ENCODE measurements at regions not wholly inside any gene's neighbourhood (a gene's known extent, or its start where the extent isn't known, plus 50 kb on each side); places are given as distances from the start of the nearest gene placed in this dataset.
"Not testable (repeated sequence)": the region's sequence is repeated elsewhere in the genome, so short reads cannot be mapped to it uniquely, and the experiment has no call there.

- DNase-seq = no peak
Measured at GRCh38 chr14:106309423-106309822, 783.0 kb downstream of the TMEM121 start.

- DNase-seq = no peak
Measured at GRCh38 chr14:106315436-106315835, 789.1 kb downstream of the TMEM121 start.

GRCh38 chr14:106317593-106317992 is 791.2 kb downstream of the TMEM121 start:
- DNase-seq = no peak

DNA sequence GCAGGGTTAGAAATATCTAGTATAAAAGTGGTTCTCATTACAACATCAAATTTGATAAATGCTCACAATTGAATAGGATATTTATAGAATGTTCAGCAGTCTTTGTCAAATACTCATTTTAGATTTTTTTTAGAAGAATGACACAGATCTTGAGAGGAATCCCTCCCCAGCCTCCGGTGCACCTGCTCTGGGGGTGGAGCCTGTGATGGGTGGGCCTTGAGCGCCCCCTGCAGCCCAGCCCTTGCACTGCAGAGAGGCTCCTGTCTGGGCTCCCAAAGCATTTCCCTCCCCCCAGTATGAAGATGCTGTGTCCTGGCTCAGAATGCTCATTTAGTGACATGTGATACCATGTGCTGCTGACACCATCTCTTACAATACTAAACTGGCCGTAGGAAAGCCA is 792.3 kb downstream of the TMEM121 start:
- no peak for DNase-seq

DNA sequence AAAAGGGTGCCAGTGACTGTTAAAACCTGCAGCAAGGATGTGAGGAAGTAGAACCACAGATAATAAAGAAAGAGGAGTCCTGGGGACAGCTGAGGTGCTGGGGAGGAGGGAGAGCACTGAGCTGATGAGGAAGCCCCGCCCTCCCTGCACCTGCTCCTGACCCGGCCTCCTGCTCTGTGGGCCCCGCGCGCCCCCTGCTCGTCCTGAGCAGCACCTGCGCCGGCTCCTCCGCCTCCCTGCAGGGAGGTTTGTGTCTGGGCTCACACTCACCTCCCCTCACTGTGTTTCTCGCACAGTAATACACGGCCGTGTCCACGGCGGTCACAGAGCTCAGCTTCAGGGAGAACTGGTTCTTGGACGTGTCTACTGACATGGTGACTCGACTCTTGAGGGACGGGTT is 797.6 kb downstream of the TMEM121 start:
- DNase-seq = not testable (repeated sequence)

DNA sequence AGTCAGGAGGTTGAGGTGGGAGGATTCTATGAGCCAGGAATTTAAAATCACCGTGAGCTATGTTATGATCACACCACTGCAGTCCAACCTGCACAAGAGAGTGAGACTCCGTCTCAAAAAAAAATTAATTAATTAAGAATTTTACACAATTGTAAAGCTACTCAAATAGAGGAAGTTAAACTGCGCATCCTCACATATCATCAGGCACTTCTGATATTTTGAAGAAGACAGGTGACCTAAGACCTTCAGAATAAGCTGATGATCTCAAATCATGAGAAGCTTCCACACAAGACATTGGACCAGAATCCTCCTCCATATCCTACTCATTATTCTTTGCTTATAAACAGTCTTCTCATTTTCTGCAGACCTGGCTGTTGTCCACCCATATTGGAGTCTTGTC is 800.9 kb downstream of the TMEM121 start:
- DNase-seq = no peak

DNA sequence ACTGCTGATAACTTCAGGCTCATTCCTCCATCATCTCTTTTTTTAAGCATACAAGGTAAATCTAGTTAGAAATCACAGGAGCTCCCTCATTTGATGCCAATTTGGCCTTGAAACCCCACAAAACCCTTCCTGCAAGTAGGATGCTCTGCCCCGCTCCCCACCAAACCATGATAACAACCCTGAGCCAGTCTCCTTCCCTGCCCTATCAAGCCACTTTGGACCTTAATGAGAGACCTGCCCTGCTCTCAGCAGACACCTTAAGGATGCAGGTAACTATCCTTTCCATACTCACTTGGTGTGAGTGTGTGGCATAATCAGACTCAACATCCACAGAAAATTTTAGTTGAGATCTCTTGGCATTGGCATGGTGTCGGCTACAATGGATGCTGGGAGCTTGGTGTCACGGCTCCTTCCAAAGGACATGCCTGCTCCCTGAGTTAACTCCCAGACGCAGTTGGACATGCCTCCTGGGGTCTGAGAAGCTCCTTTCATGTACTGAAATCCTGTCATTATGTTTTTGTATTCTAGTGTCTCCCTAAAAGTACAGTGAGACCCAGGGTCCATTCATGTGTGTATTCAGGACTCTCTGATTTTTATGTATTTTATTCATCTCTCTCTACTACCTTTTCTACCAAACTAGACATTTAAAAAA is 801.4 kb downstream of the TMEM121 start:
- not testable (repeated sequence) for DNase-seq

GRCh38 chr14:106329243-106329642 is 802.9 kb downstream of the TMEM121 start:
- DNase-seq = not testable (repeated sequence)

DNA sequence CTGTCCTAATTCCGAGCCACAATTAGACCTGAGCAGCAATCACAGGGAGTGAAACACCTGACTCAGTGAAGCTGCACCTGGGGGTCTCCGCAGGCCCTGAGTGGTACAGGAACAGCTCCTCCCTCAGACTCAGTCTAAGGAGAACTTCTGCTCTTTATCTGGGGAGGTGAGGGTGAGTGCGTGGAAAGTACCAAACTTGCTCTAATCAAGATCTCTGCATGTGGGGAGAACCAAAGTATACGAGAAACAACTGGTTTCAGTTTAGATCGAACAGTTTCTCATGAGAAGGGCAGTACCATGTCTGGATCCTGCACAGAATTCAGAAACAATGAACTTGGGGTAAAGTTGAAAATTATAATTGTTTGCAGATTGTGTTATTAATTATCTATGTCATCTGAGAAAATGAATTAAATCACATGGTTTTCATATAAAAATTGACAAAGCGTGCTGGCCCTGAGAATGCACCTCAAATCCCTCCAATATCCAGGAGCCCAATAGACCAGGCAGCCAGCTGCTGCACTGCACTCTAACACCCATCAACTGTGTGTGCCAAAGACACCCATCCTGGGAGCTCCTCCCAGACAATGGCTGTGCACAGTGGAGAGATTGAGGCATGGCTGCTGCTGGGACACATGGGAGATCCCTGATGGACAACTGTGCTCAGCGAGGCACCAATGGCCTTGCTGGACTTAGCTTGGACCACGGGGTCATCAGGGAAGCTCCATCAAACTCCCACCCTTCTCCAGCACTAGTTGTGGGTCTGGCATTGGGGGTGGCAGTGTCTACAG is 803.8 kb downstream of the TMEM121 start:
- not testable (repeated sequence) for DNase-seq

DNA sequence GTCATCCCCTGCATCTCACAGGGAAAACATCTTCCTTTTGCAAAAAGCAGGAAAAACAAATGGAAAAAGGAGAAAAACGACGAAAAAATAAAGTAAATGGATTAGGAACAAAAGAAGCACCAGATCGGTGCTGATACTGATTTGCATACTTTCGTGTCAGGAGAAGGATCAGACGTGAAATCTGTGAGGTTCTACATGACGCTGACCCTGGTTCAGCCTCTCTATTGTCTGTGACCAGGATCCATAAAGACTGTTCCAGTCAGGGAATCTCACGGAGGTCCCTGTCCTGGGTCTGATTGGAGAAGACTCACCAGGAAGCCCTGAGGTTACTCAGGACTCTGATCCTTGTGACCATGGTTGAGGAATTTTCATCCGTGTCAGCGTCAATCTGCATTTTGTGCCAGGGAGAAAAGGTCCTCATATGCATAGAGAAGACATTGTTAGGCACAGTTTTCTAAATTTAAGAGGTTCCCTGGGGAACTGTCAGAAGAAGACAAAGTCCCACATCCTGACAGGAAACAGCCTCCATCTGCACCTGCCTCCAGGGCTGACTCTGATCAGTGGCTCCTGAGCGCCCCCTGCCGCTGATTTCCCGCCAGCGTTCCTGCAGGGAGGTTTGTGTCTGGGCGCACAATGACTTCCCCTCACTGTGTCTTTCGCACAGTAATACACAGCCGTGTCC is 808.2 kb downstream of the TMEM121 start:
- not testable (repeated sequence) for DNase-seq

GRCh38 chr14:106335110-106335429 is 808.7 kb downstream of the TMEM121 start:
- DNase-seq = not testable (repeated sequence)

DNA sequence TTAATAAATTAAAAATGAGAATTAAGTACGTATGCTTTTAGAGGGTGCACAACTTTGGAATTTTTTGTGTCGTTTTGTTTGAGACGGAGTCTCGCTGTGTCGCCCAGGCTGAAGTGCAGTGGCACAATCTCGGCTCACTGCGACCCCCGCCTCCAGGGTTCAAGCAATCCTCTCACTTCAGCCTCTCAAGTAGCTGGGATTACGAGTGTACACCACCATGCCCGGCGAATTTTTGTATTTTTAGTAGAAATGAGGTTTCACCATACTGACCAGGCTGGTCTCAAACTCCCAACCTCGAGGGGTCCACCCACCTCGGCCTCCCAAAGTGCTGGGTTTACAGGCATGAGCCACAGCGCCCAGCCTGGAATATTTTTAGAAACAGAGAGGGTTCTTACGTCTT is 812.4 kb downstream of the TMEM121 start:
- DNase-seq = not testable (repeated sequence)

- not testable (repeated sequence) for DNase-seq
Measured at GRCh38 chr14:106340658-106341057, 814.3 kb downstream of the TMEM121 start.

GRCh38 chr14:106341161-106341560 is 814.8 kb downstream of the TMEM121 start:
- DNase-seq = not testable (repeated sequence)

DNA sequence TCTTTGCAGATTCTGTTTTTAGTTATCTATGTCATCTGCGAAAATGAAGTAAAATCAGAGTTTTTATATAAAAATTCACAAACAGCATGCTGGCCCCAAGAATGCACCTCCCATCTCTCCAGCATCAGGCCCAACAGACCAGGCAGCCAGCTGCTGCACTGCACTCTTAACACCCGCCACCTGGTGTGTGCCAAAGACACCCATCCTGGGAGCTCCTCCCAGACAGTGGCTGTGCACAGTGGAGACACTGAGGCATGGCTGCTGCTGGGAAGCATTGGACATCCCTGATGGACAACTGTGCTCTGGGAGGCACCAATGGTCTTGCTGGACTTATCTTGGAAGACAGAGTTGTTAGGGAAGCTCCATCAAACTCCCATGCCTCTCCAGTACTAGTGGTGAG is 817.2 kb downstream of the TMEM121 start:
- DNase-seq = no peak

DNA sequence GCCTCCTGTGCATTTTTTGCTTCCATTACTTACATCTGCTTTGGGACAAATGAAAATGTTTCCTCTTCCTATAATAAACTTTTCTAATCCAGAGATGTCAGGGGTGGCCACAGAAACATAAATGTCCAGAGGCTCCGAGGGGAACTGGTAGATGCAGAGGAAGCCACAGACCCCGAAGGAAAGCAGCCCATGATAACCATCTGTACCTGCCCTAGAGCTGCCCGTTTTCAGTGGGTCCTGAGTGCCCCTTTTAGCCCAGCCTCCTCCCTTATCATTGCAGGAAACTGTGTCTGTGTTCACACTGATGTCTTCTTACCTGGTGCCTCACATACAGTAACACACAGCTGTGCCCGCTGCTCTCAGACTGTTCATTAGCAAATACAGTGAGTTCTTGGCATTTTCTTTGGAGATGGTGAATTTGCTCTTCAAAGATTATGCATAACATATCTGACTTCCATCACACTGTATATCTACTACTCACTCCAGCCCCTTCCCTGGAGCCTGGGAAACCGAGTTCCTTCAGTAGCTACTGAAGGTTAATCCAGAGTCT is 817.8 kb downstream of the TMEM121 start:
- DNase-seq = not testable (repeated sequence)

DNA sequence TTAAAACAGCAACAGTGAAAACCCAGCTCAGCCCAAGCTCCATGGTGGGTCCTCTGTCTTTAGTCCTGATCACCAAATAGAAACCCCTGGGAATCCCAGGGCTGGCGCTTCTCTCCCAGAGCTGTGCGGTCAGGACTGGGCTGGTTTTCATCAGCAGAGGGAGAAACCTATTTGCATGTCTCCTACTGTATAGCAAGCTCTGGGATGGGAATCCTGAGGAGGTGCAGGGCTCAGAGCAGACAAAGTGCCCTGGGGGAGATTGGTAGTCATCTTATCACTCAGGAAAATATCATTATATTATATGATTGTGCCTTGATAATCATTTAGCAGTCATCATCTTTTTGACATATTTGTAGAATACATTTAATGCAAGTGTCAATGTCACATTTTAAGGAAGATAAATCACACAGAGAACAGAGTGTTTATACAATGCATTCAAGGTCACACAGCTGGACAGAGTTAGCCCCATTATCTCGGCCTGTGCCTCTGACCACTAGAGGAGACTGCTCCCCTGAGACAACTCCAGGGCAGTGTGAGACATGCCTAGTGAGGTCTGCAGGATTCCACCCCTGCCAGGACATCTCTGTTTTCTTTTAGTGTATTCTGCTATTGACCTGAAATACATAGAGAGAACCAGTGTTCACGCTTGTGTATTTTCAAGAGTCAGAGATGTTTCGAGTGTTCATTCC is 818.6 kb downstream of the TMEM121 start:
- DNase-seq = not testable (repeated sequence)

DNA sequence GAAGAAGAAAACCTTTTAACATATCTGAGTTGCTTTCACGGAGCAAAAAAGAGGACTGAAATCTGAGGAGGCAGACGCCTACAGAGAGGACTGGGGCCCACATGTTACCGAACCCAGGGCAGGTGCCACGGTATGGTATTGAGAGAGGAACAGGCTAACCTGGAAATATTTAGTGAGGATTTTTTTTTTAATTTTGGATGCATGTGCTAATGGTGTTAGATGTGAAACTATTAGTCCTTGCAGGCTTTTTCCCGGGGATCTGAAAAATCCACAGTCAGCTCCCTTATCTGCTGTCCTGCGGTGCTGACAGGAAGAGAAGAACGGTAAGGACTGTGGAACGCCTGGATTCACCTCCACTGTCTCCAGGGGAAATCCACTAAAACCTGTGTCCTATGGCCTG is 819.7 kb downstream of the TMEM121 start:
- DNase-seq = no peak

- DNase-seq = no peak
Measured at GRCh38 chr14:106346534-106347290, 820.3 kb downstream of the TMEM121 start.

GRCh38 chr14:106347291-106347778 is 821.0 kb downstream of the TMEM121 start:
- DNase-seq = no peak

DNA sequence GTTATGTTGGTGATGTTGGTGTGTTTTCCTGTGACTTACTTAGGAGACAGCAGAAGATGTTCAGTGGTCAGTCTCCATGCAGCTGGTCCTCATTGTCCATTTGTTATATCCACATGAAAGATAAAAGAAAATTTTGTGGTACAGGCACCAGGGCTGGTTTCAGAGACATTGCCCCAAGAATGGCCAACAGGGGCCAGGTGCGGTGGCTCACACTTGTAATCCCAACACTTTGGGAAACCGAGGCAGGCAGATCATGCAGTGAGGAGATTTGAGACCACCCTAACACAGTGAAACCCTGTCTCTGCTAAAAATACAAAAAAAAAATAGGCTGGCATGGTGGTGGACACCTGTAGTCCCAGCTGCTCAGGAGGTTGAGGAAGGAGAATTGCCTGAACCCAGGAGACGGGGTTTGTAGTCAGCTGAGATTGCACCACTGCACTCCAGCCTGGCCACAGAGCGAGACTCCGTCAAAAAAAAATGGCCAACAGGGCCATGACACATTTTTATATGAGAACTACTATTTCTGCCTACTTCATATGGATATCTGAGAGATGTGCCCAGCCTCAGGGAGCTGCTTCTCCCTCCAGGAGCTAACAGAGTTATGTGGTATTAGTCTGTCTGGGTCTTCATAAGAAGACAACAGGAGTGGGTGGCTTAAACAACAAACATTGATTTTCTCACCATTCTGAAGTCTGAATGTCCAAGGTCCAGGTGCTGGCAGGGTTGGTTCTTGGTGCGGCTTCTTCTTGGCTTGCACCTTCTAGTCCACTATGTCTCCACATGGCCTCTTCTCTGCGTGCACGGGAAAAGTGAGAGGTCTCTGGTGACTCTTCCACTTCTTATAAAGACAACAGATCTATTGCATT is 821.7 kb downstream of the TMEM121 start:
- DNase-seq = no peak

All from GOT3 (cell line).